NCI-H2171 treated with DMSO at 0.1 percent for 48 hours (cell line): ENCODE measurements at regions not wholly inside any gene's neighbourhood (a gene's known extent, or its start where the extent isn't known, plus 50 kb on each side); places are given as distances from the start of the nearest gene placed in this dataset.
"Not testable (repeated sequence)": the region's sequence is repeated elsewhere in the genome, so short reads cannot be mapped to it uniquely, and the experiment has no call there.

Source experiments
- DNase-seq: peaks from one replicate; lab custom pipeline; 2025; lab: John Stamatoyannopoulos, UW

DNA sequence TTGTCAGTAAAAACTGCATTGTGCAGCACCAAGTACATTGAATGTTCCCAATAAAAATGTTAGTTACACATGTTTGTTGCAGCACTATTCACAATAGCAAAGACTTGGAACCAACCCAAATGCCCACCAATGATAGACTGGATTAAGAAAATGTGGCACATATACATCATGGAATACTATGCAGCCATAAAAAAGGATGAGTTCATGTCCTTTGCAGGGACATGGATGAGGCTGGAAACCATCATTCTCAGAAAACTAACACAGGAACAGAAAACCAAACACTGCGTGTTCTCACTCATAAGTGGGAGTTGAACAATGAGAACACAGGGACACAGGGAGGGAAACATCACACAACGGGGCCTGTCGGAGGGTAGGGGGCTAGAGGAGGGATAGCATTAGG lies 401.3 kb upstream of the NR5A2 start:
- not testable (repeated sequence) for DNase-seq

- no peak for DNase-seq
These were observed 397.9 kb upstream of the NR5A2 start for GRCh38 chr1:199629624-199630023.

DNA sequence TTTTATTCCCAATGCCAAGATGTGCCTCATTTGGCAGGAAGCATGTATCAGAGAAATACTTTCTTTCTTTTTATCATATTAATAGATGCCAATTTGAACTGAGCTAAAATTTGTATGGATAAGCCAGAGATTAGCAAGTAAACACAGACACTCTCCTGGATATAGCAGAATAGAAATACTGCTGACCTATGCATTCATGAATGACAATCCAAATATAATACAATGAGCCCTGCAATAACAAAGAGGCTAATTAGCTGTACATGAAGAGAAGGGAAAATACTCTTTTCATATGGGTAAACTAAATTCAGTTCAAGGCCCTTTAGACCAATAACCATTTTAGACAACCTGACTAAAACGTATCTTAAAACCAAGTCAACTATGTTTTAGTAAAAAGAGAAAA lies 388.1 kb upstream of the NR5A2 start:
- DNase-seq: no peak

DNA sequence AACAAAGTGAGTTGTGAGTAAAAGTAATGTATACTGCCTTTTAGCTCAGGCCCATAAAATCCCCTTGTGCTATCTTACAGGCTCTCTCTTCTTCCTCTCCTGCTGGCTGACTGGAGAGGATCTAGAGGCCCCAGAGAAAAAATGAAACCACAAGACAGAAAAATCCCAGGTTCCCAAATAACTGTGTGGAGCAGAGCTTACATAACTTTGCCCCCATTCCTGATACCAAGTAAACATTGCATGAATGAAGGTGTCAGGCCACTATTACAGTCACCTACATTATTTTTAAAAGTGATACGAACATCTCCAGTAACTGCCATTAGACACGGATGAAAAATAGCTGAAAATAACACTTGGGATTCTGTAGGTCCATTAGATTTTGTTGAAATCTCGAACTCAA lies 386.0 kb upstream of the NR5A2 start:
- DNase-seq: no peak

GRCh38 chr1:199644912-199645311 lies 382.6 kb upstream of the NR5A2 start:
- no peak for DNase-seq

GRCh38 chr1:199646761-199647160 lies 380.7 kb upstream of the NR5A2 start:
- DNase-seq: no peak

GRCh38 chr1:199657449-199657848 lies 370.1 kb upstream of the NR5A2 start:
- no peak for DNase-seq

GRCh38 chr1:199660071-199660470 lies 367.4 kb upstream of the NR5A2 start:
- no peak for DNase-seq

- DNase-seq: peak; percentile 18
These were observed 362.1 kb upstream of the NR5A2 start for GRCh38 chr1:199665371-199665770.

DNA sequence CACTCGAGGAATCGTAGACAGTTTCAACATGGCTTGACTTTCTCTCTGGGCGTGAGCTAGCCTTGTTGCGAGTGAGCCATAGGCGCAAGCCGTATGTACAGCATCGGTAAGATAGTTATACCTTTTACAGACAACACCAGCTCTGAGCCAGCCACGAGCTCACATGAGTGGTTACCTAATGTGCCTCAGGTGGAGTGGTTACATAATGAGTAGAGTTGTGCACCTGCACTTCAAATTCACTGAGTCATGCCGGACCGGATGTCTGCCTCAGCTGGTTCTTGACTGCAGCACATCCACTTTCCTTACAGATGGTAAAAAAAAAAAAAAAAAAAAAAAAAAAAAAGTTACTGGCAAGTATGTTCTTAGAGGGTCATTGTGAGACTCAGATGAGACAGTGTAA lies 360.4 kb upstream of the NR5A2 start:
- peak; percentile 62 for DNase-seq

DNA sequence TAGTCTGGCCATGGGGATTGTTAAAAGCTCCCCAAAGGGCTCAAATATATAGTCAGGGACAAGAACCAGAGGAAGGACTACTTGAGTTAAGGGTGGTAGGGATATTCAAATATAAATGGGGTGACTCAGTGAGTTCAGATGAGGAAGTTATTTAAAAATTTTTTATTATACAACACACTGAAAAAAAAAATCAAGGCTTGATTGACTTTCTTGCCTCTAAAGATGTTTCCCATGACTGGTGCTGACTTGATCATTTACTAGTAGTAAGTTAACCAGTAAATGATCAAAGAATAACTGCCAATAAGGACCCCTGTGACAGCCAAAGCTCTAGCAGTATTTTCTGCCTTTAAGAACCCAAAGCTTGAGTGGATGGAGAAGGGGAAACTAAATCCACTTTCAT lies 357.6 kb upstream of the NR5A2 start:
- no peak for DNase-seq

GRCh38 chr1:199671684-199672083 lies 355.8 kb upstream of the NR5A2 start:
- DNase-seq: no peak

GRCh38 chr1:199675937-199676336 lies 351.6 kb upstream of the NR5A2 start:
- no peak for DNase-seq

DNA sequence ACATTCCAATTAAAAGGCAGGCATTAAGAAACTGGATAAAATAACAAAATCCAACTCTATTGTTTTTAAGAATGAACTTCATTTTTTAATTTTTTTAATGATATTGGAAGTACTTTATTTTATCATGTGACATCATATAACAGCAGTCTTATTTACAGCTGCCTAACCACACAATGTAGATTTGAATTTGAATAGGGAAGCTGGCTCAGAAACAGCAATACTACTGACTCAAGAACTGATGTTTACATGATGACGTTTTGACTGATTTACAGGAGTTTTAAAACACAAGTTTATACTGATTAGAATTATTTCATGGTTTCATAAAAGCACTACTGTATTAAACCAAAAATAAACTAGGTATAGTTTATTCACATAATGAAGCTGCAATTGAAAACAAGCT lies 348.7 kb upstream of the NR5A2 start:
- no peak for DNase-seq

GRCh38 chr1:199682081-199682480 lies 345.4 kb upstream of the NR5A2 start:
- DNase-seq: no peak

- peak; percentile 56 for DNase-seq
These were observed 342.7 kb upstream of the NR5A2 start for GRCh38 chr1:199684686-199685273.

DNA sequence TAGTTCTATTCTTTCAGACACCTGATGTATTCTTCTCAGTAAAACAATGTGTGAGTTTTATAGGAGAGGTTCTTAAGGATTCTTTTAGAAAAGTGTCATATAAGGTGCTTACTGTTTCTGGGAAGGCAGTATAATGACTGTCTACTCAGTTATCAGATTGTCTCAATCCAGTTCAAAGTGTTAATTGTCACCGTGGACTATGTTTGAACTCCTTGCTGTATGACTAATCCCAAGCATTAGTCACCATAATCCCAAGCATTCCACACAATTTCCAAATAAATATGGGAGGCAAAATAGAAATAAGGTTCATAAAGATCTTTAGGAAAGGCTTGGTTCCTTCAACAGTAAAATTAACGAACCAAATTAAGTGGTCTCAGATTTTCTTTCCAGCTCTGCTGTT lies 342.1 kb upstream of the NR5A2 start:
- no peak for DNase-seq

DNA sequence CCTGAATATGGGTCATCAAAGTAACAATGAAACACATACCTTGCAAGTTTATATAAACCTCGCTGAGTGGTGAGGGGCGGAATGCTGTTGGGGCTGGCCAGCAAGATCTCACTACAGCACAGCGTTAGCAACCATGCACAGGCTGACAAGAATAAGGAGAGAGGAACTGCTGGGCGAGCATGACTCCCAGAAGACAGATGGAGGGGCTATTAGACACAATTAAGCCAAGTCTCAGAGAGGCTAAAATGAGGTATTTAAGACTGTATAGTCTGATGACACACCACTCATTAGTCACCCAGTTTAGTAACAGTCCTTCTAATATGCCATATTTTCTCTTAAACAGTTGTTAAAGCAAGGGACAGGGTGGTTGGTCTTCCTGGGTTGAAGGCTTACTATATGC lies 340.2 kb upstream of the NR5A2 start:
- DNase-seq: no peak

- DNase-seq: no peak
These were observed 339.3 kb upstream of the NR5A2 start for GRCh38 chr1:199688133-199688676.

DNA sequence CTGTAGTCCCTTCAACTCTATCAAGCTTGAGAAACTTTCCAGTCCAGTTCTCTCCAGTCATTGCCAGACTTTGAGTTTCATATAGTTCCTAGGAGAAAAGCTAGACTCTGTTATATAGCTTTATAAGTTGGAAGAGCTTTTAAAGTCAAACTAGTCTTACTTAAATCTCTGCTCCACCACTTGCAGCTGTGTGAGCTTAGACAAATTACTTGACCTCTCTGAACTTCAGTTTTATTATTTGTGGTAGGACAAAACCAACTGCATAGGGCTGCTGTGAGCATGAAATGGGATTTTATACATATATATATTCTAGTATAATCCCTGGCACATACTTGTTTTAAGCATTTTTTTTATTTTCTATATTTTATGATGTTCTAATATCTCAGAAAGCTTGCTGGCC lies 338.7 kb upstream of the NR5A2 start:
- no peak for DNase-seq

DNA sequence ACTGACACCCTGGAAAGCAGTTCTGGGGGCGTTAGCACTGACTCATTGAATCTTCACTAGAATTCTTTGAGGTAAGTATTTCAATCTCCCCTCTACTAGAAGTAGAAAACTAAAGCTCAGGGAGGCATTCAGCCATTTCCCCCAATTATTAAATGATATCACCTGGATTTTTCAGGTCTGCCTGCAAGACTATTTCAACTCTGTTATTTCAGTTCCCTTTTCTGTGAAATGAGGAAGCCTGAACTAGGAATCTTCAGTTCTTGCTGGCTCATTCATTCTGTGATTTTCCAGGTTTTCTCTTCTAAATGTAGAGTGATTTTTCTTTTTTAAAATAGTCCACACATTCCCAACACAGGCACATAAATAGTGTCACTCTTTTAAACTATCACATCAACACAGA lies 337.0 kb upstream of the NR5A2 start:
- no peak for DNase-seq

DNA sequence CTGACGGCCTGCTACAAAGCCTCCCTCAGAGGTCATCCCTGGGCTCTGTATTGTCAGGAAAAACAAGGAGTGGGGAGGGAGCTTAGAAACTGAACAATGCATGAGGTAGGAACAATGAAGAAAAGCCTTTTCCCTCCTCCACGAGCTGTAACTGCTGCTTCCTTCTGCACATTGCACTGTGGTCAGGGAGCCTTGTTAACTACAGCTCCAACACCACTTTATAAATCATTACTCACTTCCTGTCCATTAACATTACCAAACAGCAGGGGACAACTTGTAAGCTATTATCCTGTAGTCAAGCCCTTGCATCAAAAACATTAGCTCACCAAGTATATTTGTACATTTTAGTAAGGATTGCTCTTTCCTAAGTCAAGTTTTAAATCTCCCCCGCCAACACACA lies 336.0 kb upstream of the NR5A2 start:
- no peak for DNase-seq

GRCh38 chr1:199693724-199694123 lies 333.8 kb upstream of the NR5A2 start:
- no peak for DNase-seq

DNA sequence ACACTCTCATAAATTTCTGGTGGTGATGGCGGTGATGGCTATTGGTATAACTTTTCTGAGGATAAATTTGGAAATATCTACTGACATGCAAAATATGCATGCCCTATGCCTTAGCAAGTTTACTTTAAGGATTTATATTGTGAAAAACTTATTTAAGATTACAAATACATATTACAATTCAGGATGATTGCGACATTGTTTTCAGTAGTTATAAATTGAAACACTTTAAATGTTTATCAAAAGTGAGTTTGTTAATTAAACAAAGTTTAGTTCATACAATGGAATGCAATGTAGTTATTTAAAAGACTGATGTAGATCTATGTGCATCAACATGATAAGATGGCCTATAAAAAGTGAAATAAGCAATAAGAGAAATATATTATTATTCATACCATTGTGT lies 331.3 kb upstream of the NR5A2 start:
- no peak for DNase-seq

GRCh38 chr1:199698222-199698621 lies 329.3 kb upstream of the NR5A2 start:
- no peak for DNase-seq
